Right lobe of liver (tissue), 6 donors: ENCODE measurements at regions not wholly inside any gene's neighbourhood (a gene's known extent, or its start where the extent isn't known, plus 50 kb on each side); places are given as distances from the start of the nearest gene placed in this dataset.

Source experiments
- ATAC-seq, 4 donors: fragments of 200-7000 bp; cut with Tn5 transposase; one replicate each; pipeline ENCODE4 v1.9.1; 2020; ENCODE audit warnings: mild to moderate bottlenecking in 4 of 4, moderate library complexity in 4 of 4
- DNase-seq, 3 donors: peaks; one replicate each; pipeline ENCODE4 v3.0.0-alpha.2; 2020
- H3K27ac ChIP-seq, 3 donors: fragments of 200-600 bp; one replicate each; pipeline ENCODE4 v1.8.0; 2022
- H3K27me3 ChIP-seq, 2 donors: fragments of 200-600 bp; one replicate each; pipeline ENCODE4 v1.8.0; 2022
- H3K36me3 ChIP-seq, 4 donors: fragments of 200-600 bp; sonication (generic) in 1 of 4; one replicate each; pipeline versions ENCODE4 v1.5.1 to v1.8.0; 2017 to 2022; ENCODE audit warnings: control low read depth in 1 of 4
- H3K4me1 ChIP-seq, 4 donors: fragments of 200-600 bp; sonication (generic) in 1 of 4; one replicate each; pipeline versions ENCODE4 v1.5.1 to v1.8.0; 2017 to 2022; ENCODE audit warnings: control low read depth in 1 of 4
- H3K4me3 ChIP-seq, 3 donors: fragments of 200-600 bp; one replicate each; pipeline ENCODE4 v1.8.0; 2022
- H3K9me3 ChIP-seq, 4 donors: fragments of 200-600 bp; sonication (generic) in 1 of 4; one replicate each; pipeline versions ENCODE4 v1.5.1 to v1.8.0; 2017 to 2022; ENCODE audit warnings: control low read depth in 1 of 4
- CTCF ChIP-seq, 4 donors: fragments of 200-600 bp in 3 of 4; fragments of 450-650 bp in 1 of 4; IDR thresholded peaks; one replicate each; pipeline versions ENCODE4 v1.5.1 to v1.8.0; 2016 to 2022; ENCODE audit warnings: antibody characterized with exemption in 4 of 4, mild to moderate bottlenecking in 2 of 4
- POLR2A ChIP-seq: fragments of 450-650 bp; IDR thresholded peaks from one replicate; pipeline ENCODE4 v1.6.1; 2017; ENCODE audit warnings: antibody characterized with exemption, mild to moderate bottlenecking
- WGBS: methylation state at CpG from one replicate; pipeline ENCODE4 v1.1.6; 2018; ENCODE audit warnings: low coverage, low lambda C conversion rate; ENCODE audit not compliant: insufficient coverage; ENCODE audit errors: missing lambda C conversion rate; 5-methylcytosine and 5-hydroxymethylcytosine counted together
- intact Hi-C, 2 donors: fragments of 100-400 bp; cut with DNase I; formaldehyde crosslinking; loops; one replicate each; pipeline versions ENCODE4 v1.11.2 to v1.14.1; 2022
- donor health status: DM: no; HTN: yes; CAD: no.
- donor health status: DM: no; HTN: no; CAD: no.
- donor health status: DM: no; HTN: no; CAD: no.
- donor health status: DM: no; HTN: yes; CAD: no.
- donor health status: DM: no; HTN: yes; CAD: no.

GRCh38 chrX:95675794-95676193, 1008.8 kb upstream of the DIAPH2 start:
- peaks cover 0 to 8% of the 10 kb centered on the region in 2 donors for H3K27me3 ChIP-seq
- H3K36me3 ChIP-seq = no peaks in the 10 kb centered on the region
- H3K4me1 ChIP-seq = no peaks in the 10 kb centered on the region
- TF ChIP-seq POLR2A = no peak
- TF ChIP-seq CTCF (IDR thresholded peaks at IDR 0.05) = no peak
- no peak overlapping the region for H3K4me3 ChIP-seq
- H3K27ac ChIP-seq = no peak overlapping the region
- WGBS = 59% methylated on average over 3 of the region's 3 CpGs
- no peaks in the 10 kb centered on the region for H3K9me3 ChIP-seq
- DNase-seq (no peak), ATAC-seq (no peak)
- intact Hi-C loops = no loop called here

DNA sequence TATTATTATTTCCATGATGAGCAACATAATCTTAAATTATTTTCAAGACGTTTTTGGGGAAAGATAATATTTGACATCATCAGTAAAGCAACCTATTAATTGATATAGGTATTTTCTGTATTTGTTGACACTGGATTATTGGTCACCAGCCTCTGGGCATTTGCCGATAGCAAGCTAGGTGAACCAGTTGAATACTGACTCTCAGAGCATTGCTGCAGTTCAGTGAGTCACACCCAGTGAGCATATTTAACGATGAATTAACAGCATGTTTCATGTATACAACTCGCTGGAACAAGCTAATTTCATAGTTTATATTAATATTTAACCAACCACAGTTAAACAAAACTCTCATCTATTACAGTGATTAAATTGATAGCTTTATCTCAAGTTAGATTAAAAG, 1006.0 kb upstream of the DIAPH2 start:
- Histone ChIP-seq H3K9me3 (no peaks in the 10 kb centered on the region), H3K36me3 (no peaks in the 10 kb centered on the region), H3K4me3 (no peak overlapping the region), H3K27ac (no peak overlapping the region), H3K4me1 (no peaks in the 10 kb centered on the region), H3K27me3 (no peaks in the 10 kb centered on the region)
- DNase-seq (no peak), ATAC-seq (no peak)
- TF ChIP-seq CTCF (IDR thresholded peaks at IDR 0.05) = no peak
- TF ChIP-seq POLR2A = no peak
- whole genome bisulfite sequencing = 53% methylated on average over 4 of the region's 4 CpGs
- intact Hi-C loops = no loop called here

DNA sequence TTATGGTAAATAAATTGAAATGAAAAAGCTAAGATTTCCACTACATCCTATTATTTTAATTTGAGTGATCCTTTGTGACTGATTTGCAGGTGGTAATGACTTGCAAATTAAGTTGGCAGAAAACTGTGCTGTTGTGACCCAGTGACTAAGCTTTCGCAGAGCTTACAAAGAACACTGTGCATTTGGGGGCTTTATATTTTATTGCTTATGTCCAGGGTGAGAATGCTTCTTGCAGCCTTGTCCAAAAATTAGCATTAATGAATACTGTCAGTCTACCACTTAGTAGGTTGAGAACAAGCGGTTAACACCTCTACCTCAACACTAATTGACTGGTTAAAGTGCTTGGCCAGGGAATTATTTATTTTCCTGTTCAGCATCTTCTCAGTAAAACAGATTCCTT, 991.3 kb upstream of the DIAPH2 start:
- Histone ChIP-seq H3K9me3 (no peaks in the 10 kb centered on the region), H3K4me3 (no peak overlapping the region), H3K4me1 (no peaks in the 10 kb centered on the region), H3K27ac (no peak overlapping the region), H3K36me3 (no peaks in the 10 kb centered on the region), H3K27me3 (no peaks in the 10 kb centered on the region)
- intact Hi-C loops = no loop called here
- WGBS = 59% methylated on average over 2 of the region's 2 CpGs
- no peak for TF ChIP-seq POLR2A
- TF ChIP-seq CTCF (IDR thresholded peaks at IDR 0.05) = no peak
- ATAC-seq (no peak), DNase-seq (no peak)

GRCh38 chrX:95703696-95704095, 980.9 kb upstream of the DIAPH2 start:
- no peaks in the 10 kb centered on the region for H3K36me3 ChIP-seq
- no peaks in the 10 kb centered on the region for H3K27me3 ChIP-seq
- ATAC-seq = no peak
- H3K4me1 ChIP-seq = no peaks in the 10 kb centered on the region
- H3K9me3 ChIP-seq = no peaks in the 10 kb centered on the region
- 60% methylated on average over 1 of the region's 1 CpG for WGBS
- intact Hi-C loops = no loop called here
- TF ChIP-seq POLR2A (no peak), CTCF (IDR thresholded peaks at IDR 0.05) (no peak)
- DNase-seq = no peak
- no peak overlapping the region for H3K27ac ChIP-seq
- H3K4me3 ChIP-seq = no peak overlapping the region

- intact Hi-C loops = no loop called here
- Histone ChIP-seq H3K27me3 (no peaks in the 10 kb centered on the region), H3K4me1 (no peaks in the 10 kb centered on the region), H3K36me3 (no peaks in the 10 kb centered on the region), H3K27ac (no peak overlapping the region), H3K4me3 (no peak overlapping the region), H3K9me3 (no peaks in the 10 kb centered on the region)
- ATAC-seq (no peak), DNase-seq (no peak)
- TF ChIP-seq CTCF (IDR thresholded peaks at IDR 0.05) (no peak), POLR2A (no peak)
- 65% methylated on average over 4 of the region's 4 CpGs for WGBS
Measured at GRCh38 chrX:95716841-95717240, 967.8 kb upstream of the DIAPH2 start.
